ENCODE measurements at regions not wholly inside any gene's neighbourhood (a gene's known extent, or its start where the extent isn't known, plus 50 kb on each side); places are given as distances from the start of the nearest gene placed in this dataset.

- no peak for TF ChIP-seq POLR2A (IDR thresholded peaks at IDR 0.05)
- TF ChIP-seq CTCF (IDR thresholded peaks at IDR 0.05) = no peak
These were observed 669.9 kb upstream of the NR3C2 start for GRCh38 chr4:149112109-149112508.

Data from esophagus squamous epithelium (tissue), 4 donors.